ENCODE measurements at regions not wholly inside any gene's neighbourhood (a gene's known extent, or its start where the extent isn't known, plus 50 kb on each side); places are given as distances from the start of the nearest gene placed in this dataset.

DNA sequence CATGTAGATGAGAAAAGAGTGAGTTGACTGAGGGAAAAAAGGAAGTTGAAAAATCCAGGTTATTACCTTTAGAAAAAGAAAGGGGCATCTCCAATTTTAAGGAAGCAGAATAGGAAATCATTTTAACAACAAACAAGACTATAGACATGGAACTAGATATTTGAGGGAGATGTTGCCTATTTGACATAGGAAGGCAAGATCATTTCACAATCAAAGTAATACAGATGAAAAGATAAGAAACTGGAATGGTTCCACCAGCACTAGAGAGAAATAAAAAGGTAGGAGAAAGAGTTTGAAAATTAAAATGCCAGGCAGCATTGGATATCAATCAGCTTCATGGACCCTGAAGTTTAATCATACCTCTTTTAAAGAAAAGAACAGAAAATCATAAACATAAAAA, 881.0 kb upstream of the MGAT4C start:
- TF ChIP-seq, protein P1, sequence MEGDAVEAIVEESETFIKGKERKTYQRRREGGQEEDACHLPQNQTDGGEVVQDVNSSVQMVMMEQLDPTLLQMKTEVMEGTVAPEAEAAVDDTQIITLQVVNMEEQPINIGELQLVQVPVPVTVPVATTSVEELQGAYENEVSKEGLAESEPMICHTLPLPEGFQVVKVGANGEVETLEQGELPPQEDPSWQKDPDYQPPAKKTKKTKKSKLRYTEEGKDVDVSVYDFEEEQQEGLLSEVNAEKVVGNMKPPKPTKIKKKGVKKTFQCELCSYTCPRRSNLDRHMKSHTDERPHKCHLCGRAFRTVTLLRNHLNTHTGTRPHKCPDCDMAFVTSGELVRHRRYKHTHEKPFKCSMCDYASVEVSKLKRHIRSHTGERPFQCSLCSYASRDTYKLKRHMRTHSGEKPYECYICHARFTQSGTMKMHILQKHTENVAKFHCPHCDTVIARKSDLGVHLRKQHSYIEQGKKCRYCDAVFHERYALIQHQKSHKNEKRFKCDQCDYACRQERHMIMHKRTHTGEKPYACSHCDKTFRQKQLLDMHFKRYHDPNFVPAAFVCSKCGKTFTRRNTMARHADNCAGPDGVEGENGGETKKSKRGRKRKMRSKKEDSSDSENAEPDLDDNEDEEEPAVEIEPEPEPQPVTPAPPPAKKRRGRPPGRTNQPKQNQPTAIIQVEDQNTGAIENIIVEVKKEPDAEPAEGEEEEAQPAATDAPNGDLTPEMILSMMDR (IDR thresholded peaks at IDR 0.05), result no peak
- no peak for TF ChIP-seq POLR2A (IDR thresholded peaks at IDR 0.05)
